RWPE2 (cell line): ENCODE measurements at regions not wholly inside any gene's neighbourhood (a gene's known extent, or its start where the extent isn't known, plus 50 kb on each side); places are given as distances from the start of the nearest gene placed in this dataset.

Experiments
- ATAC-seq: fragments of 200-7000 bp; cut with Tn5 transposase; 3 replicates; pipeline ENCODE4 v1.9.1; 2021; ENCODE audit warnings: low read depth
- DNase-seq: peaks from one replicate; pipeline ENCODE4 v3.0.0-alpha.2; 2020; ENCODE audit warnings: low spot score
- H3K27ac ChIP-seq: fragments of 450-650 bp; 2 replicates; pipeline ENCODE4 v1.5.1; 2017; ENCODE audit warnings: mild to moderate bottlenecking; ENCODE audit not compliant: poor library complexity, severe bottlenecking
- H3K27me3 ChIP-seq: fragments of 250-450 bp; sonication (Bioruptor Pico); 2 replicates; pipeline ENCODE4 v1.5.1; 2021; ENCODE audit warnings: mild to moderate bottlenecking, moderate library complexity; ENCODE audit not compliant: insufficient read depth, poor library complexity, severe bottlenecking
- H3K36me3 ChIP-seq: fragments of 250-450 bp; sonication (Bioruptor Pico); 2 replicates; pipeline ENCODE4 v1.5.1; 2020; ENCODE audit warnings: low read depth, mild to moderate bottlenecking, moderate library complexity
- H3K4me1 ChIP-seq: fragments of 250-450 bp; sonication (Bioruptor Pico); 2 replicates; pipeline ENCODE4 v1.5.1; 2021; ENCODE audit warnings: mild to moderate bottlenecking, moderate library complexity; ENCODE audit not compliant: insufficient read depth, poor library complexity, severe bottlenecking
- H3K4me3 ChIP-seq: fragments of 250-450 bp; sonication (Bioruptor Pico); 2 replicates; pipeline ENCODE4 v1.5.1; 2021; ENCODE audit warnings: mild to moderate bottlenecking, moderate library complexity; ENCODE audit not compliant: severe bottlenecking
- H3K9me3 ChIP-seq: fragments of 250-450 bp; sonication (Bioruptor Pico); 2 replicates; pipeline ENCODE4 v1.5.1; 2021; ENCODE audit warnings: mild to moderate bottlenecking, moderate library complexity; ENCODE audit not compliant: severe bottlenecking
- TF ChIP-seq, protein P1 (sequence below): fragments of 450-650 bp; IDR thresholded peaks from one replicate; pipeline ENCODE4 v1.5.1; 2017; ENCODE audit warnings: mild to moderate bottlenecking, moderate library complexity; ENCODE audit not compliant: poor library complexity, severe bottlenecking

DNA sequence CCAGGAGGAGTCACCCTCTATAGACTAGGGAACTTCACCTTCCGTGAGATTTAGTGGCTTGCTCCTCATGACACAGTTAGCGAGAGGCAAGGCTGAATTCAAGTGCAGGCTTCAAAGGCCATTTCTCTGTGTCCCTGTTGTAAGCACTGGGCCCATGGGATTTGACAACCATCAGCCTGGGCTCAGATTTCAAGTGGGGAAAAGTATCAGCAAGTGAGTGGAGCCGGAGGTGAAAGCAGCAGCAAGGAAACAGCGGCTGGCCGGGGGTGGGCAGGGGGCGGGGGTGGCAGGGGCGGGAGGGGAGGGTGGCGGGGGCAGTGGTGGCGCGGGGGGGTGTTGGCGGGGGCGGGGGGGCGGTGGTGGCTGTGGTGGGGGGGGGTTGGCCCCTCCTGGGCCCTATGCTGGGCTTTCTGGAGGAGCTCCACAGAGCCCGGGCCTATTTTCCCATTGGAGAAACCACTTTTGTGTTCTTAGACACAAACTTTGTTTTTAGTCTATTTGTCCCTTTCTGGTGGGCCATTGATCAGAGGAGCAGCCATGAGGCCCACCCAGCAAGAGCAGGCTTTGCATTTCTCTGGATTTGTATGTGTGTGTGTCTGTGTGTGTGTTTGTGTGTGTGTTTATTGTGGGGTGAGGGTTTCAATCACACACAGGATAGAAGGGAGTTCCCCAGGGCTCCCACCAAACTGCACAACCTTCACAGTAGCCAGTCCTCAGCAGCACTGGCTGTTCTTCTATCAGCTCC lies 165.4 kb upstream of the RAI14 start:
- Histone ChIP-seq H3K27me3 (no peaks in the 10 kb centered on the region), H3K4me3 (no peak overlapping the region), H3K9me3 (no peaks in the 10 kb centered on the region), H3K36me3 (no peaks in the 10 kb centered on the region), H3K4me1 (peaks cover 20% of the 10 kb centered on the region), H3K27ac (no peak overlapping the region)
- TF ChIP-seq, protein P1, sequence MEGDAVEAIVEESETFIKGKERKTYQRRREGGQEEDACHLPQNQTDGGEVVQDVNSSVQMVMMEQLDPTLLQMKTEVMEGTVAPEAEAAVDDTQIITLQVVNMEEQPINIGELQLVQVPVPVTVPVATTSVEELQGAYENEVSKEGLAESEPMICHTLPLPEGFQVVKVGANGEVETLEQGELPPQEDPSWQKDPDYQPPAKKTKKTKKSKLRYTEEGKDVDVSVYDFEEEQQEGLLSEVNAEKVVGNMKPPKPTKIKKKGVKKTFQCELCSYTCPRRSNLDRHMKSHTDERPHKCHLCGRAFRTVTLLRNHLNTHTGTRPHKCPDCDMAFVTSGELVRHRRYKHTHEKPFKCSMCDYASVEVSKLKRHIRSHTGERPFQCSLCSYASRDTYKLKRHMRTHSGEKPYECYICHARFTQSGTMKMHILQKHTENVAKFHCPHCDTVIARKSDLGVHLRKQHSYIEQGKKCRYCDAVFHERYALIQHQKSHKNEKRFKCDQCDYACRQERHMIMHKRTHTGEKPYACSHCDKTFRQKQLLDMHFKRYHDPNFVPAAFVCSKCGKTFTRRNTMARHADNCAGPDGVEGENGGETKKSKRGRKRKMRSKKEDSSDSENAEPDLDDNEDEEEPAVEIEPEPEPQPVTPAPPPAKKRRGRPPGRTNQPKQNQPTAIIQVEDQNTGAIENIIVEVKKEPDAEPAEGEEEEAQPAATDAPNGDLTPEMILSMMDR: no peak
- DNase-seq (no peak), ATAC-seq (no peak)

DNA sequence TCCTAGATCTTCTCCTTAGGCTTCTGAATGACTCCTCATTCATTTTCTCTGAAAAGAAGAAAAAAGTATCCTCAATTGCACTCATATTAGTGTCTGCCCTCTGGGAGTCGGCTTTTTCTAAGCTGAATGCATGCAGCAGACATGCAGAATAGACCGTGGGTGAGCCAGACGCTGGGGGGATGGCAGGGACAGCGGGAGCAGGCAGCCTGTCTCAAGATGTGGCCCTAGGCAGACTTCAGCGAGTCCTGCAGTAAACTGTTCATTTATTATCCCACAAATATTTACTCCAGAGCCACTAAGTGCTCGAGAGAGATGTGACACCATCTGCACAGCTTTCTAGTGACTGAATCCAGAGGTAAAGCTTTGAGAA lies 164.9 kb upstream of the RAI14 start:
- no peak for DNase-seq
- TF ChIP-seq, protein P1: no peak
- no peaks in the 10 kb centered on the region for H3K9me3 ChIP-seq
- no peak overlapping the region for H3K27ac ChIP-seq
- no peak overlapping the region for H3K4me3 ChIP-seq
- H3K4me1 ChIP-seq: peaks cover 20% of the 10 kb centered on the region
- ATAC-seq: no peak
- H3K27me3 ChIP-seq: no peaks in the 10 kb centered on the region
- H3K36me3 ChIP-seq: no peaks in the 10 kb centered on the region

DNA sequence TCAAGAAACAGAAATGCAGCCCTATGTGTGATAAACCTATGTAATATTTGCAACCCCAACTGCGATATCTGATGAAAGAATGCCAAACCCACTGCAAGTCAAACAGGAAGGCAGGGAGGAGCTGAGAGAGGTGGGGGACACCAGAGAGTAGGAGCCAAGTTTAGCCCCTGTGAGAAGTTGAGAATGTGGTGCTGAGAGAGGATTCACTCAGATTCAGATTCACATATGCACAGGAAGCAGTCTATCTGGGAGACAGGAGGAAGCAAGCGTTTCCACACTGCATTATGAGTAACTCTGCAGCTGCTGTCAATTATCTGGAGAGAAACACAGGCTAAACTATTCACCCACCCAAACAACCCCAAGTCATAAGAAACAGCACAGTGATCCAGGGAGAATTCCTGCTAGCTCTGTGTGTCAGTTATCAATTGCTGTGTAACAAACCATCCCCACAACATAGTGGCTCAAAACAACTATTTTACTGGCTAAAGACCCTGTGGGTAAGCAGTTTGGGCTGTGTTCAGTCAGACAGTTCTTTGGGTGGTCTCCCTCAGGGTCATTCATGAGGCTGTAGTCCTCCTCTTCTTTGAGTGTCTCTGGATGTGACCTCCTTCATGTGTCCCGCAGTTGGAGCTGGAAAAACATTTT lies 161.9 kb upstream of the RAI14 start:
- ATAC-seq: no peak
- Histone ChIP-seq H3K27me3 (no peaks in the 10 kb centered on the region), H3K27ac (no peak overlapping the region), H3K9me3 (no peaks in the 10 kb centered on the region), H3K4me1 (peaks cover under 1% of the 10 kb centered on the region), H3K36me3 (no peaks in the 10 kb centered on the region), H3K4me3 (no peak overlapping the region)
- no peak for DNase-seq
- TF ChIP-seq, protein P1: no peak

DNA sequence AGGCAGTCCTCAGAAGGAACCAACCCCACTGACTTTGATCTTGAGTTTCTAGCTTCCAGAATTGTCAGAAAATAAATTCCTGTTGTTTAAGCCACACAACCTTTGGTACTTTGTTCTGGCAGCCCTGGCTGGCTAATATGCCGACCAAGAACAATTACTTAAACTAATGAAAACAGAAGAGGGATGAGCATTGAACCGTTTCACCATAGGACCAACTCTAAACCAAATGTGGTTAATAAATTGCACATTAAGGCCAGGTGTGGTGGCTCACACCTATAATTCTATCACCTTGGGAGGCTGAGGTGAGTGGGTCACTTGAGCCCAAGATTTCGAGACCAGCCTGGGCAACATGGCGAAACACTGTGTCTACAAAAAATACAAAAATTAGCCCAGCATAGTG lies 160.9 kb upstream of the RAI14 start:
- Histone ChIP-seq H3K4me3 (no peak overlapping the region), H3K27me3 (no peaks in the 10 kb centered on the region), H3K9me3 (no peaks in the 10 kb centered on the region), H3K36me3 (no peaks in the 10 kb centered on the region), H3K27ac (no peak overlapping the region), H3K4me1 (peaks cover 6% of the 10 kb centered on the region)
- TF ChIP-seq, protein P1: no peak
- no peak for DNase-seq
- no peak for ATAC-seq

DNA sequence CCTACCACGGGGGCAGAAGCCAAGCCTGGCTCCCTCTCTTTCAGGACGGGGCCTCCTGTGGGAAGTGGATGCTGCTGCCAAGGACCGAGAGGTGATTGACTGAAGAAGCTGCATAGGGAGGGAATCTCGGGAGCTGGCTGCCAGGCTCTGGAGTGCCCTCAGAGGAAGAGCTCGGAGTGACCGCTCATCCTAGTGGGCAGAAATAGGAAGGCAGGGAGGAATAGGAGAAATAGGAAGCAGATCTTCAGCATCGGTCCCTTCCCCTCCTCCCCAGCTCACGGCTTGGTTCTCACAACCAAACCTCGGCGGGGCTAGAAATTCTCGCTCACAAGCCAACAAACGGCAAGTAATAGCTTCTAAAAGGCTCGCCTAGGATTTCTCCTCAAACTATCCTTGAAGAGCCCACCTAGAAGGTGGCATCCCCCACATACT lies 159.9 kb upstream of the RAI14 start:
- no peak for DNase-seq
- Histone ChIP-seq H3K9me3 (no peaks in the 10 kb centered on the region), H3K4me3 (no peak overlapping the region), H3K4me1 (peaks cover 6% of the 10 kb centered on the region), H3K27ac (no peak overlapping the region), H3K36me3 (no peaks in the 10 kb centered on the region), H3K27me3 (no peaks in the 10 kb centered on the region)
- no peak for ATAC-seq
- TF ChIP-seq, protein P1: no peak
